Islet of Langerhans (tissue), 1 donor: ENCODE measurements at regions not wholly inside any gene's neighbourhood (a gene's known extent, or its start where the extent isn't known, plus 50 kb on each side); places are given as distances from the start of the nearest gene placed in this dataset.
A peak's percentile ranks its signal among the peaks of the same experiment; 100 is the strongest.

Experiments
- FAIRE-seq: peaks from one replicate; lab custom pipeline; 2011; peaks lifted over from hg19 to GRCh38; lab: Jason Lieb, UNC

DNA sequence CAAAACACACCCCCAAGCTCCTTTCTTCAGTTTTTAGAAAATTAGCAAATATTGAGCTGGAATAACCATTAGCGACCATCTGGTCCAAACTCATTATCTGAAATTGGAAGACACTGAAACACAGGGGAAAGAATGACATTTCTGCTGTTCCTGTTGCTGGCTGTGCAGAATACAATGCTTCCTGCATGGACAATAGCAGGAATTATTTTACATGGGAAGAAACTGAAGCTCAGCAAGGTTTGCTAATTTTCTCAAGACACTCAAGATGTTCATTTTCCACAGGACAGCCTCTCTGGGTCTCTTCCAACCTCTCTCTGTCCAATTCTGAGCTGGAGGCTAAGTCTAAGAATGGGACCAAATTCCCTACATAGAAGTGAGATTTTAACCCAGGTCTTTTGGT lies 81.9 kb upstream of the TNS3 start:
- FAIRE-seq: no peak

DNA sequence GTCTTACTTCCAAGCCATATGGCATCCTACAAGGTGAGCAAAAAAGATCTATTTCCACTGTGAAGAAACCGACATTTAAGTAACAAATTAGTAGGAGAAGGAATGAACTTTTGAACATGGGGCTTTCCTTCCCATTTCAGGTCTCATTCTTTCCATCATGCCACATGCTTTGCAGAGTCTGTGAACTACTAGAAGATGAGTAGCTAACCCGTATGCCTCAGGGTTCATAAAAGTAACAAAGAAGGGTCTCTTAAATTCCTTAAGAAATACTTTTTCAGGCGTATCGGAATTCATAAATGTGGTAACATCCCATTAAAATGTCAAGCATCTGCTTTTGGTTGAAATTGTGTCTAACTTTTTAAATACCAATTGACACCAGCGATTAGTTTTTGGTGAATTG lies 81.3 kb upstream of the TNS3 start:
- no peak for FAIRE-seq

DNA sequence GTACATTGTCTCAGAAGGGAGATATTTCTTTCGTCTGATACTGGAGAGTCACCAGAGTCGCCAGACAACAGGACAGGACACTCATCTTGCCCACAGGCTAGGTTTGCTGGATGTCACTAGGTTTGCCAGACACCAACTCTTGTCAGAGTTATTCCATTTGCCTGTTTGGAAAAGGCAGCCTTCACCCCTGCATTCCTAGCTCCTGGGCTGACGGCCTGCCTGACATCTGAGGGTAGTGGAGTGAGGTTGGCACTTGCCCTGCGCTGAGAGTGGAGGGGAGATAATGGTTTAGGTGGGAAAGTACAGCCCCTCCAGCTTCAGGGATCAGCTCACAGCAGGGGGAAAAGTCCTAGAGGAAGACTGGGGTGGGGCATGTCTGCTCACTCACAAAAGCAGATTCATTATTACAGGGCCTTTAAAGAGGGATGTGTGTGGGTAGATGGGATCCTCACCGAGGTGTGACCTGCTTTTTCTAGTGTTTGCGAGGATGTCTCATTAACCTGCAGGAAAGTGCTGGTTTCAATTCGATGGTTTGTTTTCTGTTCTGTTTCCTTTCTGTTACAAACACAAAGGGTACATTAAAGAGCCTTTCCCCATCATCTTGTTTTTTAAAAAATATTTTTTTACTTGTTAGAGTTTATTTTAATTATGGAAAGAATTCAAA lies 79.3 kb upstream of the TNS3 start:
- FAIRE-seq: no peak

DNA sequence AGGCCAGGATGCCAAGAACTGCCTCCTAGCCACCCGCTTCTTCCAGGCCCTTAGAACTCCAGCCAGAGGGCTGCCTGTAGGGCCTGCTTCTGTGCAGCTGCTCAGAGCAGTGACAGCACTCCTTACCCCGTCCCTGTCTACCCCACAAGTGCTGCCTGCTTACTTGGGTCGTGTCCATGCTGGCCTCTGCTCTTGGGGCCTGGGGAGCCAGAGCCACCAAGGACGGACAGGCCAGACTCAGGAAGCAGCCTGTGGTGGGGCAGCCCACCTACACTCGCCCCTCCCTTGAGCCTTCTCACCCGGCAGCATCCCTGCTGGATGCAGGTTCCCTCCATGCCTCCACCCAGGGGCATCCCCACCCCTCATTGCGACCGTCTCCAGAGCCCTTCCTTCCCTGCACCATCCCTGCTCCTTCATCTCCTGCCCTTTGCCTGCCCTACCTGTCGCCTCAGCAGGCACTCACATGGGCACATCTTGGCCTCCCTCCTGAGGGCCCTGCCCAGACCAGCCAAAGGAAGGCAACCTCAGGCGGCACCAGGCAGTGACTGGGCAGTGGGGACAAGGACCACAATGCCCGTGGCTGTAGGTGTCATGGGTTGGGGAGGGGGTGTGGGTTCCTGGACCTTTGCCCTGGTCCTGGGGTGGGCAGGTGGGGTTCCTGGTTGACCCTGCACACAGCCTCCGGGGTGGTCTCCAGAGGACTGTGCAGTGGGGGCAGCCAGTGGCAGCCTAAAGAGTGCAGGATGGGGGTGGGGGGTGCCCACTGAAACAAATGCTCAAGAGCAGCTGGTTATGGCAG lies 78.0 kb upstream of the TNS3 start:
- no peak for FAIRE-seq

DNA sequence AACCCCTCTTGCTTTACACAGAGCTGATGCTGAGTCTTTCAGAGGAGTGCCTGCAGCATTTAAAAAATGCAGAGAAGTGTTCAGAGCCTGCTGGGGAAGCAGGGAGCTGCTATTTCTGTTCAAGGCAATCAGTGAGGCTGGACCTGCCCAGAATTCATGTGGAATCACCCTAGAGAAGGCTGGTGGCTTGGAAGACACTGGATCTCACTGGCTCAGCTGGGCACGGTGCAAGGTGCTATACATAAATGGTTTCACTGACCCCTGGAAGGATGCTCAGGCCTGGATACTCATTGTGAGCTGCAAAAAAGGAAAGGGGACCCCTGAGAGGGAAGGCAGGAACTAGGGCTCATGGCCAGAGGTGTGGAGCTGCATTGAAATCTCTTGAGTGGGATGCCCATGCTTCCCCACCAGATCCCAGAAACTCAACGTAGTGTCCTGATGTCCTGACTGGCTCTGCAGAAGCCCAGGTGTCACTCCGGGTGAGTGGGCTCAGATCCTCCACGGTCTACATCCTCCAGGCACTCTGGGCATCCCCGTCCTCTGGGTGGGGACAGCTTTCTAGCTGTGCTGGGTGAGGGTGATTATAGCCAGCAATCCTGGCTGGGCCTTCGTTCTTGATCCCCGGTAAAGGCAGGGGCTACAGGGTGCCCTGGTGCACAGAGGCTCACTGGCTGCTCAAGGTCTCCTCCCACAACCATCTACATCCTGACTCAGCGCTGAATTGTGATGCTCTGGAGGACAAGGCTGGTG lies 77.2 kb upstream of the TNS3 start:
- FAIRE-seq: no peak

DNA sequence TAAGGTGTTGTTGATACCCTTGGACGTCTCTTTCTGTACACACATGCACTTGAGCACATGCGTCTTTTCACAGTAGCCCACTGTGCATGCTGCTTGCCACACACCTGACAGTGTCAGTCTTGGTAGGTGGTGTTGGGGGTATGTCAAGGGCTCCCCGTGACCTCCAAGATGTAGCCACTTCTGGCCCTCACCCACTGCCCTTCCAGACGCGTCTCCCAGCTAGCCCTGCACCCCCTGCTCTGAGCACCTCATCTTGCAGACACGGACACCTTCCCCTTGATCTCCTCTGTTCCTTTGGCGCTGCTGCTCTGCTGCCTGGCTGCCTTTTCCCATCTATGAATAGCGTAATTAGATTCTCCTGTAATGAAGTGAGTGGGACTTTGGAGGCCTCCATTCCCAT lies 75.2 kb upstream of the TNS3 start:
- FAIRE-seq: no peak

DNA sequence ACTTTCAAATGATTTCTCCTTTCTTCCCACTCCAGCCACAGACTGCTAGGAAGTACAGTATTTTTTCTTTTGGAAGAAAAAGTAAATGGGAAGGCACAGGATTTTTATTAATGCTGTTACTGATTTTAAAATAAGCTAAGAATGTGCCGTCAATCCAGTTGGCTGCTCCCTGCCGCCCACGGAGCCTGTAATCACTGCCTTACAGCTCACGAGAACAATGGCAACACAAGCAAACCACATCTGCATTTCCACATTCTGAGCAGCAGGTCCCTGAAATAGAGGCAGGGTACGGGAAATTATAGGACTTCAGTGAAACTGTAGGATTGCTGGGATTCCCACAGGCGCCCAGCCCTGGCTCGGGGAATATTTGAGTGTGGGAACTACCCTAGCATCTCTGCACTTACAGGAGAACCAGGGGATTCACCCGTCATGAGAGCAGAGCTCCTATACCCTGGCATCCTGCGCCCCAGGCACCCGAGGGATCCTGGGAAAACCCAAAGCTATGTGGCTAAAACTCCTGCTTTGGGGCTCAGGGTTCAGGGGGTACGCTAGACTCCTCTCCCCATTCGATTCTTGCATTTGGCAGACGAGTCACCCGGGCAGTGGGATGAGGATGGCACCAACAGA lies 72.9 kb upstream of the TNS3 start:
- FAIRE-seq: no peak

DNA sequence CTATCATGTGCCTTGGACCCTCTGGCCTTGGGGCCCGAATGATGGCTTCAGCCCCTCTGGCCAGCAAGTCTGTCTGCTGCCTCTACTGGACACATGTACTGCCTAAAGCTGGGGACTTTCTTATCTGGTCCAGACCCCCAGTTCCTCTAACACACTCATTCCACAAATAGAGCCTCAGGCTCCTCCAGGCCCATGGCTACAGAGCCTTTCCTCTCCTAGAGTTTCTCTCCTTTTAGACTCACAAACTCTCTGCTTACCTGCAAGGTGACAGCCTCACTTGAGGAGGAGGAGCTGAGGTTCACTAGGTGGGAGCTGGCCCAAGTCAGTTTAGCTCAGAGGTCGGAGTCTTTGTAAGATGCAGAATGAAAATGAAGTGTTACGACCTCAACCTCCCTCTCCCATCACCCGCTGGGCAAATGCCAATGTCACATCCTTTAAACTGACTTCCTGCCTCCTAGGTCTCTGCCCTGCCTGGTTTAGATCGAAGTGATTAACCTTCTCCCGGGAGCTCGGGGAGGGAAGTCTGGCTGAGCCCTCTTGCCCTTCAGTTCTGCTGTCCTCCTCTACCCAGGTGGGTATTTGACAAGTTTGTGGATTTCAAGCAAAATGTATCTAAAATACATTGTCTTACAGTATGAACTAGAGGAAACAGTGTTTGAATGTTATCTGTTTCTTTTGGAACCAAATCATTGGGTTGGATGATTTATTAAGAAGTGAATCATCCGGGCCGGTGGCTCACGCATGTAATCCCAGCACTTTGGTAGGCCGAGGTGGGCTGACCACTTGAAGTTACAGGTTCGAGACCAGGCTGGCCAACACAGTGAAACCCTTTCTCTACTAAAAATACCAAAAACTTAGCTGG lies 71.9 kb upstream of the TNS3 start:
- FAIRE-seq: no peak

DNA sequence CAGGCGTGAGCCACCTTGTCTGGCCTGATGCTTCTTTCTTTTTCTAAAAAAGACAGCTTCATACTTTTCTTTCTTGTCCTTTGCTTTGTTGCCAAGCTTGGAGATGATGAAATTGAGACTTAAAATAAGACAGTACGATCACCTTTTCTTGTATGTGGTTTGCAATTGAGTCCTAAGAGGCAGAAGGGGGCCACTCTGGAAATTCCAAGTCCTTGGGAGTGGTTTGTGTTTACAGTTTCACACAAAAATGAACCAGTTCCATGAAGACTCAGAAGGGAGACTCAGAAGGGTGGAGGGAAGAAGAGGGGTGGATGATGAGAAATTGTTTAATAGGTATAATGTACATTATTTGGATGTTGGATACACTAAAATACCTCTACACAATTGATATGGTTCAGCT lies 70.7 kb upstream of the TNS3 start:
- FAIRE-seq: no peak

DNA sequence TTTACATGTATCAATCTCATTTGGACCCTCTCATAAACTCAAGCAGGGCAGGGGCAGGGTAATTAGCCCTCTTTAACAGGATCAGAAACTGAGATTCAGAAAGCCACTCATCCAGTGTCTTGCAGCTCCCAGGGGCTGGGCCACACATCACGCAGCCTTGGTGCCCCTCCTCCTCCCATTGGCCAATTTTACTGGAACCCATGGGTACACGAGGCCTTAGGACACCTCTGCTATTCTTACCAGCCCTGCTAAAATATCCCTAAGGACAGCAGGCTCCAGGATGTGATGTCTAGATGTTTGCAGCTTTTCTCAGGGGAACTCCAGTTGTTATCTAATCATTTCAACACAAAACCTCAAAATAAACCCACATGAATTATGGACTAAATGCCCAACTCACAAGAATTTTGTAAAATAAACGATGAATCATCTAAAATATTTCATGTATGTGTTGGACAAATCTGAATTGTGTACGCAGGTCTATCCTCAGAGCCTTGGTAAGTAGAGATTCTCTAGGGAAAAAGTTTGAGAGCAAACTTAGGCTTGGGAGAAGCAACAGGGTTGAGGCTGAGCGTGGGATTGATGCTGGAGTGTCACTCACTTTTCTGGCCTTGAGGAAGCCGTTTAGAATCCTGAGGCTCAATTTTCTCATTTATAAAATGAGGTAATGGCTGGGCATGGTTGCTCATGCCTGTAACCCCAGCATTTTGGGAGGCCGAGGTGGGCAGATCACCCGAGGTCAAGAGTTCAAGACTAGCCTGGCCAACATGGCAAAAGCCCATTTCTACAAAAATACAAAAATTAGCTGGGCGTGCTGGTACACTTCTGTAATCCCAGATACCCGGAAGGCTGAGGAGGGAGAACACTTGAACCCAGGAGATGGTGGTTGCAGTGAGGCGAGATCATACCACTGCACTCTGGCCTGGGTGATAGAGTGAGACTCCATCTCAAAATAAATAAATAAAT lies 69.7 kb upstream of the TNS3 start:
- FAIRE-seq: no peak

DNA sequence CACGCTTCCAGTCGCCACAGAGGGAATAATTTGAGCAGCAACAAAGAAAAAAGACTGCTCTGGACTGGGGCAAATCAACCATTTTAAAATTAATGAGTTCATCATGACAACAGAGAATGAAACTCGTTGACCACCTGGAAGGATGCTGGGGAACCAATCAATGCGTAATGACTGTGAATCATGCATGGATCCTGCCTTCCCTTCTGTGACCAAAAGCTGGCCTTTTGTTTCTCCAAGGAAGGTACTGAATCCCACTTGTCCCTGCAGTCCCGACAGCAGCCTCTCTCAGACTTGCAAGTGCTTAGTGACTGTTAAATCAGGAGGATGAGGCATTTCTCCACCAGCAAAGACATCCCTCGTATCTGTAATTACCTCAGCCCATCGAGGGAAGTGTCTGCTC lies 68.0 kb upstream of the TNS3 start:
- FAIRE-seq: no peak

DNA sequence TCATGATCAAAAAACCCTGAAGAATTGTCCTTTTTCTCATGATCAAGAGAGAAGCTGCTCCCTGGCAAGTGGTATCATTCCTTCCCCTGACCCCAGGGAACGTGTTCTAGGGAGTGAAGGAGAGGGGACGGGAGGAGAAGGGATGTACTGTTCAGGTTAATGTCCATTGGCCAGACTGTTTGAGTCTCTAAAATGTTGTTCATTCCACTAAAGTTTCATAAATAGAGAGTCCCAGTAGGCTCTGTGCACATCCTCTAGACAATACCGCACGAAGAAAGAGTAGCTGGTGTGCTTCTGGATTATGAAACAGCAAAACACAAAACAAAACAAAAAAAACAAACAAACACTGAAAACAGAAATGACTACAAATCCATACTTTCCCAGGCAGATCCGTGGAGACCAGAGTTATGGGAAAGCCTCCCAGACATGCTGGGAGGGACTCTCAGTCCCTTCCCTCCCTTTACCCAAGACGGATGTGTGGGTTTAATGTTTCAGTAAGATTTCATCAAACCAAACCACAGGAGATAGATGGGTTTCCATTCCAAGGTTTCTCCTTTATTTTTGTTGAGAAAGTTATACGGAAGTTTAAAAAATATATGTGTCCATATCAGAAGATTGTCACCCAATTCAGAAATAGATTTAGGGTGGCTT lies 66.5 kb upstream of the TNS3 start:
- no peak for FAIRE-seq

DNA sequence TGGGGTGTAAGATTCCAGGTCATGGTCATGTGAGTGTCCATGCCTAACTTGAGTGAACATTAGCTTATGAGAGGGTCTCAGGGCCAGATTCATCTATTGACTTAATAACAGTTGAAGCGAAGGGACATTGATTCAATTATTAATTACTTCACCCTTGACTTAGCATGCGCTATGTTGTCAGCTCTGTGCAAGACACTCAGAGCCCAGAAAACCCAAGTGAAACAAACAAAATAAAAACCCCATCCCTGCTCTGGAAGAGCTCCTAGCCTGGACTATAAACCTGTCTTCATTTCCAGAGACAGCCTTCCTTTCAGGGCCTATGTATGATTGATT lies 66.0 kb upstream of the TNS3 start:
- no peak for FAIRE-seq

DNA sequence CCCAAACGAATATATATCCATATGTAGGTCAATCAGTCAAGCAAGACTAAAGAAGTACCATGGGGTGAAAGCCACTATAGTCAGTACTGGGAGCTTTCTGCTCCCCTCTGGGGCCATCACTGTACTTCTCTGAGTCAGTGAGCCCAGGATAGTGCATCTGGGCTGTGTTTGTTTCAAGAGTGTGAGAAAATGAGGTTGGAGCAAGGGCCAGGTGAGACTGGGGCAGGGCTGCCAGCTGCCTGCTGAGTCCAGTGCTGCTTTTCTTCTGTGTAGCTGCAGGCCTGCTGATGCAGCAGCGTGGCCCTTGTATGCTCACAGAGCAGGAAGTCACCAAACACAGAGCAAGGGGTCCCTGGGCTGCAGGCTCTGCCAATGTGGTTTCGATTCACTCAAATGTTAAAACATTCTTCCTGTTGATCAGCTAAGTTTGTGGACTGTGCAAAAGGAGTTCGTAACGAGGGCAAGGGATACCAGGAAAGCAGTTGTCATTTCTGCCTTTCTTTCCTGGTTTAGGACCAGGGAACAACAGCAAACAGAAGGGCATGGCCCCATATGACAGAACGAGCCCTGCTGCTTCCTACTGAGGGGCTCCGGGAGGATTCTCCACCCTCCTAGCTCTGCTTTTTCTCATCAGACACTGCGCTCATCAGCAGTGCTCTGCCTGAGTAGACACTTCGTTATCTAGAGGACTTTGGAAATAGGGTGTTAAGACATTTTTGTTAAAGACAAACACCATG lies 65.4 kb upstream of the TNS3 start:
- FAIRE-seq: no peak

DNA sequence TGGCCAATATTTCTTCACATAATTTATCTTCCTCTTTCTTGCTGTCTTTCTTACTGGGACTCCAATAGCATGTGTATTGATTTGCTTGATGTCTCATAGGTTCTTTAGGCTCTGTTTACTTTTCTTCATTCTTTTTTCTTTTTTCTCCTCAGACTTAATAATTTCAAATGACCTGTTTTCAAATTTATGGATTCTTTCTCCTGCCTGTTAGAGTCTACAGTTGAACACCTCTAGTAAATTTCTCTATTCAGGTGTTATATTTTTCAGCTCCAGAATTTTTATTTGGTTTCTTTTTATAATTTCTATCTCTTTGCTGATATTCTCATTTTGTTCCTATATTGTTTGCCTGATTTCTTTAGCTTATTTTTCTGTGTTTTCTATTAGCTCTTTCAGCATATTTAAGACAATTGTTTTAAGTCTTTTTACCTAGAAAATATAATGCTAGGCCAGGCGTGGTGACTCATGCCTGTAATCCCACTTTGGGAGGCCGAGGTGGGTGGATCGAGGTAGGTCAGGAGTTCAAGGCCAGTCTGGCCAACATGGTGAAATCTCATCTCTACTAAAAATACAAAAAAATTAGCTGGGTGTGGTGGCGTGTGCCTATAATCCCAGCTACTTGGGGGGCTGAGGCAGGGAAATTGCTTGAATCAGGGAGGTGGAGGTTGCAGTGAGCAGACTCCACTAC lies 61.9 kb upstream of the TNS3 start:
- peak; percentile 21 for FAIRE-seq

DNA sequence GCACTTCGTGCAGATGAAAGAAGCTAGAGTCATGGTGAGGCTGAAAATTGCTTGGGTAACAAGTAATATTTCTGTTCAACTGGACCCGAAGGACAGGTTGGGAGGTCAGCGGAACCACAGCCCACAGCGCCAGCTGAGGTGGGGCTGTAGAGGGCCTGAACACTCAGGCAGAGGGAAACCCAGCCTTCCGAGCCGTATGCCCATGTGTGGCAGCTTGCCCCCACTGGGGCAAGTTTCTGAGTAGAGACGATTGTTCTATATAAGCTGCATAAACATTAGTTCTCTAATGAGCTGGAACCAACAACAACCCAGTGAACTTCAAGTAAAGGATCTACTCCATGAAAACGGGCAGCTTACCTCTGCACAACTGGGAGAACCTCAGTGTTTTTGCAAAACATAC lies 58.4 kb upstream of the TNS3 start:
- FAIRE-seq: no peak

DNA sequence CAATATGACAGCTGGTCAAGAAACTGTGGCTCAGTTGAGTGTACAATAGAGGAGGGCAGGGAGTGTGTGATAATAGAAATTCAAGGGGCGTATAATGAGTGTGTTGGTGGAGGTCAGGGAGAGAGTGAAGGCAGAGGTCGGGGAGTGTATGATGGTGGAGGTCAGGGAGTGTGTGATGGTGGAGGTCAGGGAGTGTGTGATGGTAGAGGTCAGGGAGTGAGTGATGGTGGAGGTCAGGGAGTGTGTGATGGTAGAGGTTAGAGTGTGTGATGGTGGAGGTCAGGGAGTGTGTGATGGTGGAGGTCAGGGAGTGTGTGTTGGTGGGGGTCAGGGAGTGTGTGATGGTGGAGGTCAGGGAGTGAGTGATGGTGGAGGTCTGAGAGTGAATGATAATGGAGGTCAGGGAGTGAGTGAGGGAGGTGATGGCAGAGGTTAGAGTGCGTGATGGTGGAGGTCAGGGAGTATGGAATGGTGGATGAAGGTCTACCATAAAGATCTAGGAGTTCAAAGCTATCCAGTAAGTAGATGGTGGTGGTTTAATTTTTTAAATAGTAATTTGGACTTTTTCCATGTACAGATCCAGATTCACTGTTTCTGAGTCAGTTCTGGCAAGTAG lies 57.7 kb upstream of the TNS3 start:
- no peak for FAIRE-seq

DNA sequence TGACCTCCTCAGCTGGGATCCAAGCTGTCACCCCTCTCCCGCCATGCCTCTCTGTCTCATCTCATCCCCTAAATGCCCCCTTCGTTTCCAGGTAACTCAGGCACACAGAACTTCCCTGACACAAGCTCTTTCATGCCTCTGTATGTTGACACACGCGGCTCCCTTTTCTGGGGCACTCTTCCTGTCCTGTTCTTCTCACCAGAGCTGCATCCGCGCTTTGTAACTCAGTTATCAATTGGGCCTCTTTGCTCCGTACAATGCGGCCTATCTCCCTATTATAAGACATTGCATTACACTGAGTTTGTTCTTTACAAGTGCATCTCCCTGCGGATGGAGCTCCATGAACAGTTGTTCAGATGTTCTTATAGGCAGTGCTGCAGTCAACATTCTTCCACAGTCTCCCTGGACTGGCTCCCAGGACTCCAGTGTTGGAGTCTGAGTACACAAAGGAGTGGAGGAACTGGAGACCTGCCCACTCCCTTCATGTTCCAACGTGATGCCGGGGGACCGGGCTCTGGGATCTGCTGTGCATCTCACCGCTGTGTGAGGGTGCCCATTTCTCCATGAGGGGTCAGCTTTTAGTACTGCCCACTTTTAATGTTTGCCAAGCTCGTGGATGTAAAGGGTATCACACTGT lies 56.9 kb upstream of the TNS3 start:
- no peak for FAIRE-seq
